ENCODE measurements at regions not wholly inside any gene's neighbourhood (a gene's known extent, or its start where the extent isn't known, plus 50 kb on each side); places are given as distances from the start of the nearest gene placed in this dataset.

DNA sequence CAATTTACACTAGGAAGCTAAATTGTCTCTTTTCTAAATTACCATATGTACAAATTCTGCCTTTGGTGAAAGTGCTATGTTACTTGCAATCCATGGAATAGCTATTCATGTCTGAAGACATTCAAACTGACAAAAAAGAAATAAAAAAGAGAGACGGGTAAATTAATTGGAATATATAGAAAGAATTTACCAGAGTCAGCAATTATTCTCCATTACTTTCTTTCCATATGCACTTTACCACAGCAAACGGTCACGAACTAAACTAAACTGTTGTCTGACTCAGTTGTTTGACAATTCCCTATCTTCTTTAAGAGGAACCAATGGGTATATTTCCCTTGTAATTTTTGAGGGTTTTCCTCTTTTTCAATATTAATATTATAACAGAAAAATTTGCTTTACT is 85.7 kb downstream of the HOXA1 start:
- Histone ChIP-seq H3K4me2 (ENCODE audit: insufficient read depth, low read length) (no peak overlapping the region), H3K4me3 (no peak overlapping the region), H3K9me3 (replicated peaks; ENCODE audit: control insufficient read depth, insufficient read depth, low read depth, low read length) (0 out of 2 replicates have a peak, but pooled peaks cover 2% of the 10 kb centered on the region), H3K9me1 (ENCODE audit: control insufficient read depth, insufficient read depth, low read length) (no peaks in the 10 kb centered on the region), H3K4me1 (replicated peaks in 1 of 2; ENCODE audit: control insufficient read depth in 2 of 2, insufficient read depth in 2 of 2, low read length in 2 of 2) (no peaks in the 10 kb centered on the region), H3K9ac (ENCODE audit: insufficient read depth in 1 of 2, low read depth in 2 of 2, low read length in 2 of 2) (no peak overlapping the region), H4K20me1 (replicated peaks; ENCODE audit: control insufficient read depth, insufficient read depth, low read length) (no peaks in the 10 kb centered on the region), H3K27ac (ENCODE audit: extremely low read depth, low read depth, low read length) (no peak overlapping the region), H3K36me3 (ENCODE audit: control insufficient read depth, insufficient read depth, low read length) (no peaks in the 10 kb centered on the region), H3K27me3 (ENCODE audit: control insufficient read depth in 2 of 2, insufficient read depth in 2 of 2, low read length in 2 of 2) (no peaks in the 10 kb centered on the region), H3K79me2 (ENCODE audit: control insufficient read depth, insufficient read depth, low read length) (no peaks in the 10 kb centered on the region), H2AFZ (ENCODE audit: low read depth, low read length) (no peak overlapping the region)
- CTCF ChIA-PET (ENCODE audit: low intra/inter-chr PET ratio): no interaction called here
- DNase-seq (ENCODE audit: extremely low read depth in 1 of 4, low spot score in 3 of 4) (no peak), FAIRE-seq (no peak), ATAC-seq (no peak)
- 0% methylated on average over 3 of the region's 3 CpGs for WGBS (ENCODE audit: insufficient coverage, low coverage, missing lambda C conversion rate)
- intact Hi-C loops (cut with micrococcal nuclease) (no loop called here), in situ Hi-C loops (cut with MboI) (no loop called here)
- no TSS peak for BruUV-seq (replicated peaks)
- POLR2A ChIA-PET: interaction anchor here (0.6 kb wide), 1 partner anchor 1236 kb away, joined by 6 read pairs; no protein-coding TSS in a partner anchor
- TF ChIP-seq MAFG (tag; conservative IDR thresholded peaks at IDR 0.05) (peak; percentile 43; the same call in 1 of the 2 replicates), ZNF316 (IDR thresholded peaks at IDR 0.05) (peak; percentile 75), MAFF (IDR thresholded peaks at IDR 0.05; ENCODE audit: low read length) (peak; percentile 52; the same call in 1 of the 2 replicates), MAFK (IDR thresholded peaks at IDR 0.05; ENCODE audit: low read length) (peak; percentile 56; the same call in 1 of the 2 replicates), PATZ1 (CRISPR knock-in tag; IDR thresholded peaks at IDR 0.05; ENCODE audit: borderline replicate concordance) (no peak), C11orf30 (IDR thresholded peaks at IDR 0.05; ENCODE audit: low read depth) (peak; percentile 43; the same call in 1 of the 2 replicates)
- TF ChIP-seq, protein P1, sequence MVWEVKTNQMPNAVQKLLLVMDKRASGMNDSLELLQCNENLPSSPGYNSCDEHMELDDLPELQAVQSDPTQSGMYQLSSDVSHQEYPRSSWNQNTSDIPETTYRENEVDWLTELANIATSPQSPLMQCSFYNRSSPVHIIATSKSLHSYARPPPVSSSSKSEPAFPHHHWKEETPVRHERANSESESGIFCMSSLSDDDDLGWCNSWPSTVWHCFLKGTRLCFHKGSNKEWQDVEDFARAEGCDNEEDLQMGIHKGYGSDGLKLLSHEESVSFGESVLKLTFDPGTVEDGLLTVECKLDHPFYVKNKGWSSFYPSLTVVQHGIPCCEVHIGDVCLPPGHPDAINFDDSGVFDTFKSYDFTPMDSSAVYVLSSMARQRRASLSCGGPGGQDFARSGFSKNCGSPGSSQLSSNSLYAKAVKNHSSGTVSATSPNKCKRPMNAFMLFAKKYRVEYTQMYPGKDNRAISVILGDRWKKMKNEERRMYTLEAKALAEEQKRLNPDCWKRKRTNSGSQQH (CRISPR knock-in tag; IDR thresholded peaks at IDR 0.05): no peak

Measured in K562 (cell line).